Ureter (tissue), 1 donor: ENCODE measurements at regions not wholly inside any gene's neighbourhood (a gene's known extent, or its start where the extent isn't known, plus 50 kb on each side); places are given as distances from the start of the nearest gene placed in this dataset.

Experiments
- DNase-seq: peaks from one replicate; pipeline ENCODE4 v3.0.0-alpha.2; 2020; ENCODE audit warnings: low spot score
- donor health status: DM: yes; HTN: yes; CAD: no.

DNA sequence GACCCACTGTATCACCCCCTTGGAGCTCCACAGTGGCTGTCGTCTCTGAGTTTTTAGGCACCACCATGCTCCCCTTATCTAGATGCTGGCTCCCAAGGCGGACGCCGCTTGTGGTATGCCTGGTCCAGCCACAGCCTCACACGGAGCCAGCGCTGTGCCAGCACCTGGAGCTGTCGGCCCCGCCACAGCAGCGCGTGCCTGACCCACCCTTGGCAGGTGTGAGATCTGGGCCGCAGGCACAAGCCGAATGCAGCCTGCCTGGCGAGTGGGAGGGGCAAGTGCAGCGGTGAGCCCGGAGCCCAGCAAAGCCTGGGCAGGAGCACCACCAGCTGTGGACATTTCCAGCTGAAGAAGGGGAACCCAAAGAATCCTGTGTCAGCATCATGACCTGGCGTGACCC is 91.9 kb upstream of the BACE2 start:
- no peak for DNase-seq

DNA sequence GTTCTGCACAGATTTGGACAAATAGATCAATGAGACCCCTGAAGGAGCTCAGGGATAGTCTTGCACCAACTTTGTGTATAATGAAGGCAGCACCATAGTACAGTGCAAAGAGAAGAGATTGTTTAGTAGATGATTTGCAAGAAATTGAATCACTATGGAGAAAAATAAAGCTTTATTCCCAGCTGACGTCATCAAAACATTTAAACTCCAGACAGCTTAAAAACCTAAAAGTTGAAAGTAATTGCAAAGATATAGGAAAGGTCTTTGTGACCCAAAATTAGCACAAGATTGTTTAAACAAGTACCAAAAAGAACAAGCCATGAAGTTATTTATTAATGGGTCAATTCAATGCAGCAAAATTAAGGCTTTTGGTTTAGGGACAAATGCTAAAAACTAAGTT is 88.8 kb upstream of the BACE2 start:
- no peak for DNase-seq

DNA sequence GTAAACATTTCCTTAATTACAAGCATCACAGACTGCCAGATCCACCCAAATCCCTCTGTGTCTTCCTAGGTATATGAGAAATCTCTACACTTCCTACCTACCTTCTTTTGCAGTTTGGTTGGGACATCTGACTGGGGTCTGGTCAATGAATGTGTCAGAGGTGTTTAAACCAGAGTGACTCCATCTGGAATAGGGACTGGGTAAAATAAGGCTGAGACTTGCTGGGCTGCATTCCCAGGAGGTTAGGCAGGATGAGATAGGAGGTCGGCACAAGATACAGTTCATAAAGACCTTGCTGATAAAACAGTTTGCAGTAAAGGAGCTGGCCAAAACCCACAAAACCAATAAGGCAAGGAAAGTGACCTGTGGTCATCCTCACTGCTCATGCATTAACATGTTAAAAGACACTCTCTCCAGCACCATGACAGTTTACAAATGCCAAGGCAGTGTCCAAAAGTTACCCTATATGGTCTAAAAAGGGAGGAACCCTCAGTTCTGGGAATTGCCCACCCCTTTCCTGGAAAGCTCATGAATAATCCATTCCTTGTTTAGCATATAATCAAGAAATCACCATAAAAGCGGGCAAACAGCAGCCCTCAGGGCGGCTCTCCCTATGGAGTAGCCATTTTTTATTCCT is 87.4 kb upstream of the BACE2 start:
- no peak for DNase-seq

DNA sequence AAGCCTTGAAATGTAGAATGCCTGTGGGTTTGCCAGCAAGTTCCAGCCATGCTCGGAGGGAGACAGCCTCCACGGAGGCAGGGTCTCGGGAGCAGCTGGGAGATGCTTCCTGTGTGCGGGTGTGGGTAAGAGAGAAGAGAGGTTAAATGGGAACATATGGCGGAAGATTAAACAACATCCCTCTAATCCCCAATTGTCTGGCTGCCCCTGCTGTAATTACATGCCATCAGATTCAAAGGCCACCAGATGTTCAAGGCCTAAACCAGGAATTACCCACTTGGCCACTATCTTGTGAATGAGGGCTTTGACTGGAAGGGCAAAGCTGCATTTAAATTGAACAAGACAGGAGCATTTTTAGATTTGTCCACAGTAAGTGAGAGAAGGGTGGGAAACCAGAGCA is 81.4 kb upstream of the BACE2 start:
- no peak for DNase-seq

DNA sequence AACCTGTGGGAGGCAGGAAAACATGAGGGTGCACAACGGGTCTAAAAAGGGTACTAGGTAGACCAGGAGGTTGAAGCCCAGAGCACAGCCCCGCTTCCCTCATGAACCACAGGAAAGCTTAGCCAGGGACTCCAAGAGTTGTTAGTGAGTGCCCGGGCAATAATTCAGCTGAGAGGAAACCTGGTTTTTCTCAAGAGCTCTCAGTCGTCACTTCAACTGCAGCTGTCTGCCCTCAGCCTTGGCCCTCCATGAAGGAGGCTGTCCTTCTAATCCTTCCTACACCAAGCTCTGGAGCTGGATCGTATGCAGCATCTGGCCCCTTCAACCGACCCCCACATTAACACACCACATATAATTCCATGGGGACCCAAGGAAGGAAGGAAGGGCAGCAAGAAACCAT is 77.0 kb upstream of the BACE2 start:
- DNase-seq: no peak

DNA sequence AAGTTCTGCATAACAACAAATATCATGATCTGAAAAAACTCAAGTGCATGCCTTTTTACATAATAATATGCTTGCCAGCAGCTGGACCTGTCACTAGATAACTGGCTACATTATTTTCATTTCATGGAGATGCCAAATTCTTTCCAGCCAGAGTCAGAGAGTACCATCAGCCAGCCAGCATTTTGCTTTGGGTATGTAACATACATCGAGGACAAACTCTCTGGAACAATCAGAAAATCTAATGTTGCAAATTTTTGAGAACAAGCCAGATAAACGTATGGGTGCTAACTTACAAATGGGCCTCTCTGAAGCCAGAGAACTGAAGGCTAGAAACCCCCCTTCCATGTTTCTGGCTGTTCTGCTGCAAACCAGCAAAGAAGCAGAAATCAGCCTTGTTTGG is 76.3 kb upstream of the BACE2 start:
- no peak for DNase-seq

DNA sequence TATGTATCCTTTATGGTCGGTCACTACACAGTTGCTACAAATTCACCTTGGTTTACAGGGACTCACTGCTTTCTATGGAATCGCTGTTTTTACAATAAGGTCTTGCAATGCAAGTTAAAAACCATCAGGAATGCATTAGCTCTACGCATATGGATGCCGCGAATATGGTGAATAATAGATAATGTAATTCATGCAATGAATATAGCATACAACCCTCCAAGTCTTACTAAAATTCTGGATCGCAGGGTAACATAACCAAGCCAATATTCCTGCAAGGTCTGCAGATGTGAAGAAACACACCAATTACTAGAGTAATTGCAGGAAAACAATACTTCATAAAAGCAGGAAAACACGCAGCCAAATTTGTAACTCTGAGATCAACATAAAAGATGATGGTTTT is 75.6 kb upstream of the BACE2 start:
- no peak for DNase-seq

DNA sequence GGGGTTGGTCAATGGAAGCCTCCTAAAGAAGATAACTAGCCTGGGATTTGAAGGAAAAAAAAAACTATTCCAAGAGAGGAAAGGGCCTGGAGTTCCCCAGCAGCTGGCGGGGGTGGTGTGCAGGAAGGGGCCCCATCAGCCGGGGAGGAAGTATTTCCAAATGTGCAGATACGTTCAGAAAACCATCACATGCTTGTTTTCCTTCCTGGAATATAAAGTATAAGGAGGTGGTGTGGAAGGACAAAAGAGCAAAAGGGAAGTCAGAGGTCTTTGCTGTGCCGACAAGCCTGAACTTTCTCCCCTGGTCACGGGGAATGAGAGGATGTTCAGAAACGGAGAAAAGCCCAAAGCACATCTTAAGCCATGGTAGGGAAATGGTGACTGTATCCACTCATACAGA is 72.0 kb upstream of the BACE2 start:
- DNase-seq: no peak

DNA sequence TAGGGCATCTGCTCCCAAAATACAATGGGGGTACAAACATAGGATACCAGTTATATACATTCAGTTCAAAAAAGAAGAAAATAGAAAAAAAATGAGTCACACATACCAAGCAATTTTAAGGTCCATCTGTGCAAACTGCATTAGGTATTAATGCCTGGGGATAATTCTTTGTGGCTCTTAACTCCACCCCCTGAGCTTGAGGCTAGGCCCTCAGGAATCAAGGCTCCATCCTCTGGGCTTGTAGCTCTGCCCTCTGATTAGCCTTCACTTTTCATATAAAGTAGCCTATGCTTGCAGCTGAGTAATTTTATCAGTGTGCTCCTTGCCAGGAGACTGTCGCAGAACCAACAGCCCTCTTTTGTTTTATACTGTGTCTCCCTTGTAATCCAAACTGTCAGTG is 69.9 kb upstream of the BACE2 start:
- no peak for DNase-seq

DNA sequence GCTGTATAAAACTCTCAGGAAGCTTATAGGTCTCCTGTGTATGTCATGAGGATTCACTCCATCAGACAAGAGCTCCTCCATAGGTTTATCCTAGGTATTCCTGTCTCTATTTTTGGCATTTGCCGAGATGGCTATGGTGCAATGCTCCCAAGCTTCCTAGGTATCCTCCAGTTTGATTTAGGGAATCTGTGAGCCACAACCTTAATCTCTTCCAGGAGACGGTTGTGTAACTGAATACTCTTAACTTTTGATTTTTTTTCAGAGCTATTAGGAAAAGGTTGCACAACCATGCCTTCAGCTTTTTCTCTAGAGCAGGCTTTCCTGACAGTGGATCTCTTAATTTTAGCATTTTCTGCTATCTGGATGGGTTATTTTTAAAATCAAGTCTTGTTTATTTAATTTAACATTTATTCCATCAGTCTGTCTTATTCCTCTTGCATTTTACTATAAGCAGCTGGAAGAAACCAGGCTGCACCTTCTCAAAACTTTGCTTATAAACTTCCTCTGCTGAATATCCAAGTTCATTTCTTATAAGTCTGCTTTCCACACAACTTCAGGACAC is 69.4 kb upstream of the BACE2 start:
- no peak for DNase-seq

DNA sequence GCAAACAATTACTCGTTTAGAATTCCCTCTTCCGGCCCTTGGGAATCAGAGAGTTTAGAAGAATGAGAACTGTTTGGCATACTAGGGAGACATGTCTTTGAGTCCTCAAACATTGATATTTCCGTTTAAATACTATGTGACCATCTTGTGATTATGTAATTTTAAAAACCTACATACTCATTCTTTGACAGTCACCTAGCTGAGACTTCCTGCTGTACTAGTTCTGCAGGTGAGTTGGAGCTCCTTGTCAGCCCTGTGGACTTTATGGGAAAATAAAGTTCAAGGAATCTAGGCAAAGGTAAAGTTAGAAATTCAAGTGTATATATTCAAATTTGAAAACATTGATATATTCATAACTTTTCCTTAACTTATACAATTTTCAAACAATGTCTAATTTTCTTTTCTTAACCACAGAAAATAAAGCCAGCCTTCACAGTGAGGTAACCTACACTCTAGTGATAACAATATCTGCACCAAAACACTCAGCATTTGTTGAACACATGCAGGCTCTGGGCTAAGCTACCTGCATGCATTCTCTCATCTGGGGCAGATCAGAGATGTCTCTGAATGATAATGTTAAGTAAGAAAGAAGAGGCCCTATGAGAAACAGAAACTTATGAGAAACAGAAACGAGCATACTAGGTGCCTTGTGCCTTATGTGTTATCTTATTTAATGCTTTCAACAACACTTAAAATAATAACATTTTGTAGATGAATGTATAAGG is 67.0 kb upstream of the BACE2 start:
- no peak for DNase-seq

DNA sequence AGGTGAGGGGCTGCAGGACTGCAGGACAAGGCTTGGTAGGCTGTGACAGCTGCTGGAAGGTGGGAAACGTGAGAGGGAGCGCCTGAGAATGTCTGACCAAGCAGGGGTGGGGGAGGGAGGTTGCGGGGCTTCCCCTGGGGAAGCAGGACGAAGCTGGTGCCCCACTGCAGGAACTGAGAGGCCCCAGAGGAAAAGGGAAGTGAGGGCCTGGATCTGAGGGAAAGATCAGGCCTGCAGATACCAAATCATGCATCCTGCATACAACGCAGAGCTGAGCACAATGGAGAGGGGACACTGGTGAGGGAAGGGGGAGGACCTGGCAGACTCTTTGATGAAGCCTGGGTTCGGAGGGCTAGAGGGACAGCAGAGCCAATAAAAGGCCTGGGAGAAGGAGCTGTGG is 65.7 kb upstream of the BACE2 start:
- no peak for DNase-seq

DNA sequence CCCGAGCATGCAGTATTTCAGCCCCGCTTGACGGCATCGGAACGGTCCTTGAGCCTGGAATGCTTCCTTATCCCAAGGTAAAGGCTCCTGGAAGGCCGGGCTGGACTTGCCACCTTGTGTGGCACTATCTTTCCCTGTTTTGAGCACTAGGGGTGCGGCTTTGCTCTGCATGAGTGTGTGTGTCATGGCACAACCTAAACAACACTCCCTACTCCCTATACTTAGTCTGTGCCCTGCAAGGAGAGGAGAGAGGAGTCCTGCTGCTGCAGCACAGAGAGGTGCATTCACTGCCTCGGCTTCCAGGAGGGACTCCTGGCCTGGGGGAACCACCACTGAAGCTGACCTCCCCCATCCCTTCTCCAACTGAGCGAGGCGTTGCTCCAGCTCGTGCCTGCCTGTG is 60.4 kb upstream of the BACE2 start:
- no peak for DNase-seq

DNA sequence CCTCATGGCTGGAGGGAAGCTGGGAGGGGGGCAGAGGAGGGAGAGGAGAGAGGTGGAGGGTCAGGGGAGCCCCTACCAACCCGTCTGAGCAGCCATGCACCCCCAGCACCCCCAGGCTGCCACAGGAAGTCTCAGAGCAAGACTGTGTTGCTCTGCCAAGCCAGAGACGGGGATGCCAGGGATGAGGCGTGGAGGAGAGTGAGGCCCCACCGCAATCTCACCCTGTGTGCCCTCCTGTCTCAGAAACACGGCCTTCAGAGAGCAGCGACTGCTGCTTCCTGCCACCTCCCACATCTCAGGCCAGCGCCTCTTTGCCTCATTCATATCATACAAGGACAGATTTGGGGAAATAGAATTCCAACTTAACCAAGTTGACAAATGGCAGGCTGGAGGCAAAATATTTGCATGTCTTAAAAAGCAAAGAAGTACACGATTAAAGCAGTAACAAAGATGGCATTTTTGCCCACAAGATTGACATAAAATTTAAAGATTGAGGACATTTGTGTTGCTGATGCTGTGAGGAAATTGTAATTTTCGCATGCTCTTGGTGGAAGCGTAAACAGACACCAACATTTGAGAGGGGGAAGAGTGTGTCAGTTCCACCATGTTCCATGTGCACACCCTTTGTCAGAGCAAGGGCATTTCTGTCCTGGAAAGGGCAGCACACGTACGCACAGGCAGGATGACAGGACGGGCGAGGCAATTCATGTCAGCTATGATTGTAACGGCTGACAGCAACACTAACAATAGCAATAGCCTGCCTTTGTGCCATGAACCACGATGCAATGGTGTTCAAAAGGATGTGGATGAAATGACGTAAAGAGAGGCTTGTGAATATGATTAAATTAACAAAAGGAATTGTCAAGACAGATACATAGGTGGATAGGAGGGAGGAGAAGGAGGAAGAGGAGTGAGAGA is 59.0 kb upstream of the BACE2 start:
- DNase-seq: no peak

DNA sequence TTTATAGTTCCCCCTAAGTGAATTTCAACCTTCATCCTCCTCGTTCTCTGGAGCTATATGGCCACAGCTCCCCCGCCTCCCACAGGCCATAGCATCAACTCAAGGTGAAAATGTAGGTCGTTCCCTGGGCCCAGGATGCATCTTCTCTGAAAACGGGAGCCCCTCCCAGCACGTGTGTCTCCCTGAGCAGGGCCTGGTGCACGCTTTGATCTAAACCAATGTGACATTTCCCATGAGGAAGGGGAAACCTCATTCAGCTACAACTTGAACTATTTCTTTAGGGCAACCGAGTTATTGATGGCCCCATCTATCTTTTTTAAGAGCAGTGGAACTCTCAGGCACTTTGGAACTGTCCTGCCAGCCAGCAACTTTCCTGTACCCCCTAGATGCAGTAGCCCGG is 57.8 kb upstream of the BACE2 start:
- DNase-seq: no peak

DNA sequence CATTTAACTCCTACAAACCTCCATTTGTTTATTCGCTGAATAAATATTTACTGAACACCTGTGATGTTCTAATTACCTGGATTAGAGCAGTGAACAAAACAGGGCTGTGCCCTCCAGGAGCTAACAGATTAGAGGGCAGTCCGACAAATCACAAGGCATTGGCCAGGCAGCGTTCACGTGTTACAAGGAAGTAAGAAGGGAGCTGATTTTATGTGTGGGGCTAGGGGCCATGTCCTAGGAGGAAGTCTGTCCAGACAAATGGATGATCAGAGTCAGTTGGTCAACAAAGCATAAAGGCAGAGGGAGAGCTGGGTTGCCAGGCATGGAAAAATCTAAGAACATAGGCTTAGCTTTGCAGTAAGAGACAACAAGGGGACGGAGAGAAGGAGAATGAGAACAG is 57.3 kb upstream of the BACE2 start:
- DNase-seq: no peak

DNA sequence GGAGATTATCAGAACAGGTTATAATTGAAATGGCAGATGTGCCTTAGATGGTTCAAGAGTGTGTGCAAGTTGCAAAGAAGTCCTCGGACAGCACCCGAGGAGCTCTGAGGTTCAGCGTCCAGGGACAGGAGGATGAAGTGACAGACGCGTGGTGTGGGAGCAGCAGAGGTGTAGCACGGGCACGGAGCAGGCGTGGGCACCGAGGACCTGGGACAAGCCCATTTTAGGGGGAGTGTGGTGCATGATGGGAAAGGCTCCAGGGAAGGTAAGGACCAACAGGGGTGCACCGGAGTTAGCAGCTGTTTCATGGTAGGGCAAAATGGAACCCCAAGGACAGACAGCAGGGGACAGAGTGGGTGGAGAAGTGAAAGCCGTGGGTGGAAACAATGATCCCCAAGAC is 56.3 kb upstream of the BACE2 start:
- DNase-seq: no peak

DNA sequence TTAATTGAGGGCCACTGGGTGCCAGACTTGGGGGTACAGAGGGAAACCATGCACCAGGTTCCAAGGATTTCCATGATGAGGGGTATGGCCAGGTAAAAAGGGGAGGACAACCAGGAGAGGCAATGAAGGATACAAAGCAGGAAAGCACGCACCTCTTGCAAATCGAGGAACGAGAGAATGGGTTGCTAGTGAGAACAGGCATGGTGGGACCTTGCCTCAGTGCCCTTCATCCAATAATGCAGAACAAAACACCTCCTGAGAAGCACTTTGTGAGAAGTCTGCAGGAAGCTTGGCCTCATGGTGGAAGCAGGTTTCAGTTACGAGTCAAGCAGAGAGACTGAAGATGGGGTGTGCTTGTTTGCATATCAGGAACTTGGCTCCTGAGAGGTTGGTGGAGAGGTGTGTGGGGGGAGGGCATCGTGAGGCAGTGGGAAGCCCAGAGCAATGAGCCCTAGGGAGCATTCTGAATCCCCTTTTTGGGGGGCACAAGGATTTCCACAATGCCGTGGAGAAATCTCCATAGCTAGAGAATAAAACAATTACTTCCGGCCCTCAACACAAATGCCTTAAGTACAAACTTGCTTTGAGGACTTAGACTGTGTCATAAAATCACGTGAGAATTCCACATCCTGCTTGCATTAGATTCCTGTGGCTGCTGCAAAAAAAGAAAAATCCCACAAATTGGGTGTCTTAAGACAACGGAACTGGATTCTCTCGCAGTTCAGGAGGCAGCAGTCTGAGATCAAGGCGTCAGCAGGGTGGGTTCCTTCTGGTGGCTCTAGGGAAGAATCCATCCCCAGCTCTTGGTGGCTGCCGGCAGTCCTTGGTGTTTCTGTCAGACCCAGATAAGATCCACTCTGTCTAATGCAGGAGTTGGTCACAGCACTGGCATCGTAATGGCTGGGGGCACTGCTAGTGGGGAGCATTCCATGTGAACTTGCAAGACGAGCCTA is 54.9 kb upstream of the BACE2 start:
- peak; percentile 50 for DNase-seq

DNA sequence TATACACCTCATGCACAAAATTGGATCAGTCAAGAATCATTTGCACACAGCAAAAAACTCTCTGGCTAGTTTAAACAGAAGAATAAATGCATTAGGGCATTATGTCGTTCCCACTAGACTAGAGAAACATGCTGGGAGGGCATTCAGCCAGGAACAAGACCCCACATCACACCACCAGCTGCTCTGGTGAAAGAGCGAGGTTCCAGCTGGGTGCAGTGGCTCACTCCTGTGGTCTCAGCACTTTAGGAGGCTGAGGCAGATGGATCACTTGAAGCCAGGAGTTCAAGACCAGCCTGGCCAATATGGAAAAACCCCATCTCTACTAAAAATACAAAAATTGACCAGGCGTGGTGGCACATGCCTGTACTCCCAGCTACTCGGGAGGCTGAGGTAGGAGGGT is 52.1 kb upstream of the BACE2 start:
- DNase-seq: no peak
